ENCODE measurements at regions not wholly inside any gene's neighbourhood (a gene's known extent, or its start where the extent isn't known, plus 50 kb on each side); places are given as distances from the start of the nearest gene placed in this dataset.

GRCh38 chr10:105982735-105983134 is 1181.8 kb downstream of the SORCS1 start:
- intact Hi-C loops (cut with micrococcal nuclease) (no loop called here), dilution Hi-C loops (cut with HindIII; ENCODE audit: low sequenced_read_pairs, unreplicated experiment) (no loop called here), in situ Hi-C loops (cut with MboI; ENCODE audit: low sequenced_read_pairs) (no loop called here)

More at GRCh38 chr10:105982735-105983134, 1181.8 kb downstream of the SORCS1 start:
- DNase-seq (no peak), ATAC-seq (ENCODE audit: low read depth) (no peak)
- no TSS peak for BruUV-seq (replicated peaks)
- Histone ChIP-seq H2AK9ac (replicated peaks; ENCODE audit: low read depth, low read length, poor library complexity) (no peak overlapping the region), H4K5ac (ENCODE audit: low read depth, low read length) (no peak overlapping the region), H3K4ac (ENCODE audit: low read depth, low read length) (no peak overlapping the region), H3K9ac (ENCODE audit: low read depth, low read length) (no peak overlapping the region), H2BK15ac (ENCODE audit: low read depth, low read length) (no peak overlapping the region), H4K8ac (ENCODE audit: low read depth in 2 of 2, low read length in 2 of 2) (no peak overlapping the region), H3K4me3 (ENCODE audit: insufficient read depth, low read depth, low read length) (no peak overlapping the region), H3K4me2 (ENCODE audit: low read depth, low read length) (no peak overlapping the region), H3K23ac (ENCODE audit: low read depth, low read length) (no peak overlapping the region), H4K91ac (ENCODE audit: insufficient read depth, low read depth, low read length) (no peak overlapping the region), H3K27ac (ENCODE audit: insufficient read depth, low read length) (no peak overlapping the region), H3K56ac (ENCODE audit: extremely low read depth, insufficient read depth, low read length) (no peak overlapping the region), H2BK120ac (ENCODE audit: low read depth, low read length) (no peak overlapping the region), H2BK20ac (ENCODE audit: low read depth, low read length) (no peak overlapping the region), H3K4me1 (ENCODE audit: control insufficient read depth, insufficient read depth, low read length) (no peaks in the 10 kb centered on the region), H3K36me3 (ENCODE audit: control insufficient read depth, insufficient read depth, low read length) (no peaks in the 10 kb centered on the region), H3K18ac (ENCODE audit: low read depth, low read length) (no peak overlapping the region), H3K9me3 (ENCODE audit: control insufficient read depth, insufficient read depth, low read length) (peaks cover 5% of the 10 kb centered on the region; the same call in 1 of the 2 replicates), H3K14ac (replicated peaks; ENCODE audit: low read depth, low read length) (no peak overlapping the region), H3K27me3 (ENCODE audit: control insufficient read depth, insufficient read depth, low read length) (no peaks in the 10 kb centered on the region), H2AFZ (replicated peaks; ENCODE audit: low read length, poor library complexity) (no peak overlapping the region), H3K9me1 (ENCODE audit: insufficient read depth, low read length) (no peaks in the 10 kb centered on the region), H4K20me1 (ENCODE audit: insufficient read depth, low read length) (no peaks in the 10 kb centered on the region), H2AK5ac (ENCODE audit: low read depth, low read length) (no peak overlapping the region), H3K79me1 (ENCODE audit: low read depth in 1 of 2, low read length in 2 of 2) (no peaks in the 10 kb centered on the region), H2BK5ac (ENCODE audit: low read depth, low read length, poor library complexity, severe bottlenecking) (no peak overlapping the region)
- TF ChIP-seq MAZ (IDR thresholded peaks at IDR 0.05; ENCODE audit: borderline replicate concordance, low read depth, low read length), result no peak
- TF ChIP-seq USF2 (IDR thresholded peaks at IDR 0.05; ENCODE audit: low read depth, low read length), result no peak
- TF ChIP-seq RAD21 (IDR thresholded peaks at IDR 0.05; ENCODE audit: low read length), result no peak
- no peak for TF ChIP-seq NFE2L2 (IDR thresholded peaks at IDR 0.05; ENCODE audit: low read depth, low read length)
- no peak for TF ChIP-seq ELK1 (IDR thresholded peaks at IDR 0.05; ENCODE audit: borderline replicate concordance, low read depth, low read length)
- TF ChIP-seq MXI1 (IDR thresholded peaks at IDR 0.05; ENCODE audit: borderline replicate concordance, low read depth, low read length), result no peak
- TF ChIP-seq POLR2A (IDR thresholded peaks at IDR 0.05; ENCODE audit: low read depth, low read length), result no peak
- TF ChIP-seq SMC3 (IDR thresholded peaks at IDR 0.05; ENCODE audit: low read depth, low read length), result no peak
- no CpG with 5 or more reads among the region's 3 CpGs for WGBS, 2 experiments (ENCODE audit: extremely low coverage in 2 of 2, insufficient read length in 1 of 2)
- ChIA-PET POLR2A (ENCODE audit: unreplicated experiment) (no interaction called here), CTCF (no interaction called here)
